ENCODE measurements at regions not wholly inside any gene's neighbourhood (a gene's known extent, or its start where the extent isn't known, plus 50 kb on each side); places are given as distances from the start of the nearest gene placed in this dataset.

- Histone ChIP-seq H3K4me1 (ENCODE audit: insufficient read depth, low read length, poor library complexity, severe bottlenecking) (no peaks in the 10 kb centered on the region), H3K79me2 (ENCODE audit: insufficient read depth, low read length) (no peaks in the 10 kb centered on the region), H4K20me1 (ENCODE audit: insufficient read depth, low read length, poor library complexity, severe bottlenecking) (no peaks in the 10 kb centered on the region), H3F3A (ENCODE audit: low read depth) (no peaks in the 10 kb centered on the region), H3K4me3 (ENCODE audit: low read length, poor library complexity, severe bottlenecking) (no peak overlapping the region), H3K9me3 (ENCODE audit: insufficient read depth, low read depth, low read length) (no peaks in the 10 kb centered on the region), H2AFZ (ENCODE audit: low read length) (no peak overlapping the region), H3K36me3 (ENCODE audit: insufficient read depth, low read length) (no peaks in the 10 kb centered on the region), H3K9me2 (replicated peaks; ENCODE audit: low read depth, low read length) (no peaks in the 10 kb centered on the region), H3K4me2 (ENCODE audit: low read depth, low read length, poor library complexity, severe bottlenecking) (no peak overlapping the region), H3K9ac (ENCODE audit: low read depth, low read length, poor library complexity, severe bottlenecking) (no peak overlapping the region), H3K27me3 (ENCODE audit: insufficient read depth, low read length, poor library complexity, severe bottlenecking) (no peaks in the 10 kb centered on the region)
- TF ChIP-seq CTCF (conservative IDR thresholded peaks at IDR 0.05; ENCODE audit: low read length) (no peak), EZH2phosphoT487 (IDR thresholded peaks at IDR 0.05; ENCODE audit: borderline replicate concordance) (no peak)
These were observed 474.3 kb upstream of the CAMK1G start for GRCh38 chr1:209109001-209109785.

GRCh38 chr1:209113521-209113920 is 470.0 kb upstream of the CAMK1G start:
- TF ChIP-seq CTCF (conservative IDR thresholded peaks at IDR 0.05; ENCODE audit: low read length): no peak
- no peak for TF ChIP-seq EZH2phosphoT487 (IDR thresholded peaks at IDR 0.05; ENCODE audit: borderline replicate concordance)
- Histone ChIP-seq H3K4me1 (ENCODE audit: insufficient read depth, low read length, poor library complexity, severe bottlenecking) (no peaks in the 10 kb centered on the region), H3K79me2 (ENCODE audit: insufficient read depth, low read length) (no peaks in the 10 kb centered on the region), H3F3A (ENCODE audit: low read depth) (no peaks in the 10 kb centered on the region), H2AFZ (ENCODE audit: low read length) (no peak overlapping the region), H4K20me1 (ENCODE audit: insufficient read depth, low read length, poor library complexity, severe bottlenecking) (no peaks in the 10 kb centered on the region), H3K9ac (ENCODE audit: low read depth, low read length, poor library complexity, severe bottlenecking) (no peak overlapping the region), H3K27me3 (ENCODE audit: insufficient read depth, low read length, poor library complexity, severe bottlenecking) (no peaks in the 10 kb centered on the region), H3K9me3 (ENCODE audit: insufficient read depth, low read depth, low read length) (no peaks in the 10 kb centered on the region), H3K4me2 (ENCODE audit: low read depth, low read length, poor library complexity, severe bottlenecking) (no peak overlapping the region), H3K4me3 (ENCODE audit: low read length, poor library complexity, severe bottlenecking) (no peak overlapping the region), H3K36me3 (ENCODE audit: insufficient read depth, low read length) (no peaks in the 10 kb centered on the region), H3K9me2 (replicated peaks; ENCODE audit: low read depth, low read length) (no peaks in the 10 kb centered on the region)

- Histone ChIP-seq H3K9ac (ENCODE audit: low read depth, low read length, poor library complexity, severe bottlenecking) (no peak overlapping the region), H3K27me3 (ENCODE audit: insufficient read depth, low read length, poor library complexity, severe bottlenecking) (no peaks in the 10 kb centered on the region), H3K9me2 (replicated peaks; ENCODE audit: low read depth, low read length) (no peaks in the 10 kb centered on the region), H3K4me3 (ENCODE audit: low read length, poor library complexity, severe bottlenecking) (no peak overlapping the region), H3K4me2 (ENCODE audit: low read depth, low read length, poor library complexity, severe bottlenecking) (no peak overlapping the region), H3K79me2 (ENCODE audit: insufficient read depth, low read length) (no peaks in the 10 kb centered on the region), H3F3A (ENCODE audit: low read depth) (no peaks in the 10 kb centered on the region), H4K20me1 (ENCODE audit: insufficient read depth, low read length, poor library complexity, severe bottlenecking) (no peaks in the 10 kb centered on the region), H3K9me3 (ENCODE audit: insufficient read depth, low read depth, low read length) (no peaks in the 10 kb centered on the region), H2AFZ (ENCODE audit: low read length) (no peak overlapping the region), H3K4me1 (ENCODE audit: insufficient read depth, low read length, poor library complexity, severe bottlenecking) (no peaks in the 10 kb centered on the region), H3K36me3 (ENCODE audit: insufficient read depth, low read length) (no peaks in the 10 kb centered on the region)
- TF ChIP-seq CTCF (conservative IDR thresholded peaks at IDR 0.05; ENCODE audit: low read length): no peak
- no peak for TF ChIP-seq EZH2phosphoT487 (IDR thresholded peaks at IDR 0.05; ENCODE audit: borderline replicate concordance)
These were observed 466.8 kb upstream of the CAMK1G start for GRCh38 chr1:209116705-209117104.

Measured in Loucy (cell line).